GM12878 (cell line): ENCODE measurements at regions not wholly inside any gene's neighbourhood (a gene's known extent, or its start where the extent isn't known, plus 50 kb on each side); places are given as distances from the start of the nearest gene placed in this dataset.

ENCODE experiments used
- ATAC-seq: fragments of 200-7000 bp; cut with Tn5 transposase; 3 replicates; pipeline ENCODE4 v1.9.1; 2020; ENCODE audit warnings: mild to moderate bottlenecking, moderate library complexity
- BruUV-seq: library from RNA; stranded (reverse); fragments of 400-500 nt; replicated peaks from 2 replicates; lab custom pipeline; 2021; lab: Mats Ljungman, UMichigan
- CTCF ChIA-PET: fragments of 300-600 bp; sonication (Branson Sonifier 250); formaldehyde crosslinking; extraction: SDS; loops from one replicate; lab custom pipeline; 2021; ENCODE audit warnings: inconsistent platforms; lab: Yijun Ruan, JAX
- POLR2A ChIA-PET: fragments of 350-600 bp; formaldehyde crosslinking; extraction: SDS; loops from one replicate; lab custom pipeline; 2021; ENCODE audit warnings: inconsistent platforms; lab: Charles Lee
- RAD21 ChIA-PET: fragments of 300-600 bp; sonication (Branson Sonifier 250); formaldehyde crosslinking; loops from one replicate; lab custom pipeline; 2023; ENCODE audit warnings: antibody characterized with exemption; ENCODE audit not compliant: unreplicated experiment; lab: Charles Lee
- SMC1A ChIA-PET: fragments of 300-600 bp; sonication (Branson Sonifier 250); formaldehyde crosslinking; loops from one replicate; lab custom pipeline; 2023; ENCODE audit not compliant: unreplicated experiment, uncharacterized antibody; lab: Charles Lee
- DNase-seq: peaks from one replicate; pipeline ENCODE4 v3.0.0-alpha.2; 2011; ENCODE audit warnings: low read depth, low spot score
- FAIRE-seq: peaks from 3 replicates; lab custom pipeline; 2011; peaks lifted over from hg19 to GRCh38; lab: Jason Lieb, UNC
- H2AFZ ChIP-seq: 2 replicates; pipeline ENCODE4 v1.6.0; 2011; ENCODE audit warnings: low read depth, low read length, control low read depth; ENCODE audit not compliant: control insufficient read depth
- H3K27ac ChIP-seq: 2 replicates; pipeline ENCODE4 v1.5.1; 2011; ENCODE audit warnings: control low read depth; ENCODE audit not compliant: control insufficient read depth, insufficient read depth
- H3K27me3 ChIP-seq, 2 experiments: replicated peaks in 1 of 2; 2 replicates each; pipeline versions ENCODE4 v1.6.0 to v1.6.1; 2011; ENCODE audit warnings: low read length in 1 of 2; ENCODE audit not compliant: control insufficient read depth in 2 of 2, insufficient read depth in 2 of 2
- H3K36me3 ChIP-seq, 2 experiments: 2 replicates each; pipeline ENCODE4 v1.5.1; 2011; ENCODE audit warnings: low read length in 1 of 2; ENCODE audit not compliant: control insufficient read depth in 2 of 2, insufficient read depth in 2 of 2
- H3K4me1 ChIP-seq: 2 replicates; pipeline ENCODE4 v1.6.1; 2011; ENCODE audit warnings: mild to moderate bottlenecking, low read length, moderate library complexity, mixed read lengths; ENCODE audit not compliant: control insufficient read depth, insufficient read depth
- H3K4me2 ChIP-seq: 2 replicates; pipeline ENCODE4 v1.6.0; 2011; ENCODE audit warnings: control low read depth; ENCODE audit not compliant: control insufficient read depth, insufficient read depth
- H3K4me3 ChIP-seq: fragments of 200-600 bp; sonication (generic); 2 replicates; pipeline ENCODE4 v1.5.1; 2016
- H3K79me2 ChIP-seq: 2 replicates; pipeline ENCODE4 v1.6.0; 2011; ENCODE audit warnings: low read length; ENCODE audit not compliant: control insufficient read depth, insufficient read depth
- H3K9ac ChIP-seq: 2 replicates; pipeline ENCODE4 v1.8.0; 2011; ENCODE audit warnings: low read length, control low read depth, mixed read lengths; ENCODE audit not compliant: control insufficient read depth, insufficient read depth
- H3K9me3 ChIP-seq: replicated peaks from 3 replicates; pipeline ENCODE4 v1.5.1; 2011; ENCODE audit warnings: mild to moderate bottlenecking, low read length; ENCODE audit not compliant: control insufficient read depth, insufficient read depth
- H4K20me1 ChIP-seq: 2 replicates; pipeline ENCODE4 v1.6.0; 2011; ENCODE audit not compliant: control insufficient read depth, insufficient read depth
- ASH2L ChIP-seq: fragments of 300-600, 200-600 bp; sonication (generic); IDR thresholded peaks from 2 replicates; pipeline ENCODE4 v1.6.1; 2017; ENCODE audit warnings: low read depth, mild to moderate bottlenecking, borderline replicate concordance
- BCL3 ChIP-seq: IDR thresholded peaks from 2 replicates; pipeline ENCODE4 v1.6.1; 2011; ENCODE audit warnings: borderline replicate concordance, low read depth, mild to moderate bottlenecking, moderate library complexity, low read length; ENCODE audit not compliant: insufficient read depth, poor library complexity, severe bottlenecking
- CBFB ChIP-seq: IDR thresholded peaks from 2 replicates; pipeline ENCODE4 v1.6.1; 2016; ENCODE audit warnings: antibody characterized with exemption, low read depth
- ETV6 ChIP-seq, 2 experiments: fragments of 450-650 bp in 1 of 2; IDR thresholded peaks in 1 of 2; conservative IDR thresholded peaks in 1 of 2; 2 replicates each; pipeline ENCODE4 v1.6.1; 2014; ENCODE audit warnings: antibody characterized with exemption in 1 of 2, borderline replicate concordance in 1 of 2, low read depth in 1 of 2, mild to moderate bottlenecking in 1 of 2, moderate library complexity in 1 of 2
- FOXK2 ChIP-seq: fragments of 450-650 bp; IDR thresholded peaks from 2 replicates; pipeline ENCODE4 v1.6.1; 2017; ENCODE audit warnings: mild to moderate bottlenecking, moderate library complexity
- MAX ChIP-seq: IDR thresholded peaks from 2 replicates; pipeline ENCODE4 v1.6.1; 2012; ENCODE audit warnings: low read depth, low read length, improper control_type of control experiment
- POU2F2 ChIP-seq: IDR thresholded peaks from 3 replicates; pipeline ENCODE4 v1.6.1; 2011; ENCODE audit warnings: low read depth, mild to moderate bottlenecking, low read length, borderline replicate concordance
- RAD51 ChIP-seq: fragments of 450-650 bp; IDR thresholded peaks from 2 replicates; pipeline ENCODE4 v1.6.1; 2016; ENCODE audit warnings: moderate library complexity, mild to moderate bottlenecking, inconsistent platforms
- SMAD1 ChIP-seq: fragments of 450-650 bp; IDR thresholded peaks from 2 replicates; pipeline ENCODE4 v1.6.1; 2018; ENCODE audit warnings: mild to moderate bottlenecking, low read depth; ENCODE audit not compliant: partially characterized antibody
- ZBTB4 ChIP-seq: fragments of 450-650 bp; formaldehyde crosslinking; IDR thresholded peaks from 2 replicates; pipeline ENCODE4 v1.4.0; 2022; ENCODE audit warnings: mild to moderate bottlenecking, moderate library complexity
- ZBTB40 ChIP-seq: fragments of 450-650 bp; IDR thresholded peaks from 2 replicates; pipeline ENCODE4 v1.6.1; 2016; ENCODE audit warnings: mild to moderate bottlenecking, moderate library complexity, borderline replicate concordance
- ZZZ3 ChIP-seq: IDR thresholded peaks from 2 replicates; pipeline ENCODE4 v1.6.1; 2011; ENCODE audit warnings: low read depth; ENCODE audit not compliant: control insufficient read depth, insufficient read length
- WGBS: methylation state at CpG from one replicate; pipeline ENCODE4 v1.1.6; 2016; ENCODE audit warnings: low lambda C conversion rate; ENCODE audit not compliant: insufficient replicate concordance, insufficient coverage; ENCODE audit errors: missing lambda C conversion rate; 5-methylcytosine and 5-hydroxymethylcytosine counted together
- in situ Hi-C: fragments of 300-500 bp; cut with MboI; formaldehyde crosslinking; loops from 9 replicates; pipeline ENCODE4 v1.14.3; 2018; ENCODE audit warnings: mixed read lengths
- intact Hi-C: fragments of 100-400 bp; cut with micrococcal nuclease; formaldehyde crosslinking; loops from one replicate; pipeline ENCODE4 v1.14.2; 2022; ENCODE audit not compliant: unreplicated experiment

GRCh38 chr13:91144486-91144885, 203.0 kb upstream of the MIR17HG start (continued):
- TF ChIP-seq CBFB: no peak
- TF ChIP-seq, all 136 proteins: peak for 0

- ATAC-seq: no peak
- Histone ChIP-seq H4K20me1 (no peaks in the 10 kb centered on the region), H2AFZ (no peak overlapping the region), H3K9ac (no peak overlapping the region), H3K79me2 (no peaks in the 10 kb centered on the region), H3K27ac (no peak overlapping the region), H3K9me3 (no peaks in the 10 kb centered on the region), H3K4me1 (no peaks in the 10 kb centered on the region), H3K36me3 (no peaks in the 10 kb centered on the region), H3K27me3 (no peaks in the 10 kb centered on the region), H3K4me2 (no peak overlapping the region), H3K4me3 (no peak overlapping the region)
- CTCF ChIA-PET: interaction anchor here (0.9 kb wide), 1 partner anchor 99 kb away, joined by 3 read pairs; no protein-coding TSS in a partner anchor
- in situ Hi-C loops: no loop called here
- intact Hi-C loops: no loop called here
- RAD21 ChIA-PET: interaction anchor here (1.2 kb wide), 1 partner anchor 102 kb away, joined by 3 read pairs; no protein-coding TSS in a partner anchor
- 44% methylated on average over 2 of the region's 2 CpGs for WGBS
- BruUV-seq: no TSS peak
- SMC1A ChIA-PET: interaction anchor here (0.8 to 1.2 kb wide), 3 partner anchors 8 to 16 kb away, joined by 4 read pairs; no protein-coding TSS in a partner anchor
- POLR2A ChIA-PET: no interaction called here
- FAIRE-seq: no peak
- no peak for DNase-seq
- TF ChIP-seq POU2F2: no peak
- TF ChIP-seq FOXK2: no peak
- TF ChIP-seq SMAD1: no peak
- no peak for TF ChIP-seq ZBTB4
- no peak for TF ChIP-seq MAX
- TF ChIP-seq ETV6 (conservative IDR thresholded peaks at IDR 0.05 in 1 of 2, IDR thresholded peaks at IDR 0.05 in 1 of 2; ENCODE audit: borderline replicate concordance in 1 of 2, low read depth in 1 of 2): no peak
- no peak for TF ChIP-seq ZBTB40
- no peak for TF ChIP-seq ASH2L
- TF ChIP-seq RAD51: no peak
- TF ChIP-seq ZZZ3: no peak
- no peak for TF ChIP-seq BCL3
Observed at GRCh38 chr13:91145571-91146205, 201.8 kb upstream of the MIR17HG start.
